H1 (cell line): ENCODE measurements at regions not wholly inside any gene's neighbourhood (a gene's known extent, or its start where the extent isn't known, plus 50 kb on each side); places are given as distances from the start of the nearest gene placed in this dataset.

Experiments used
- CBX5 ChIP-seq: fragments of 300-800, 300-1000 bp; sonication (generic); IDR thresholded peaks from 2 replicates; pipeline ENCODE4 v1.7.1; 2016; ENCODE audit warnings: antibody characterized with exemption, low read length, low read depth
- CREB1 ChIP-seq: IDR thresholded peaks from 2 replicates; pipeline ENCODE4 v1.6.1; 2012; ENCODE audit warnings: inconsistent platforms
- CTBP2 ChIP-seq: IDR thresholded peaks from 2 replicates; pipeline ENCODE4 v1.7.0; 2011; ENCODE audit warnings: borderline replicate concordance, mild to moderate bottlenecking, moderate library complexity, mixed read lengths, low read length; ENCODE audit not compliant: insufficient read depth, insufficient read length
- EZH2 ChIP-seq: fragments of 200-600 bp; sonication (generic); IDR thresholded peaks from 2 replicates; pipeline ENCODE4 v1.7.1; 2012; ENCODE audit warnings: low read depth, mild to moderate bottlenecking, moderate library complexity, low read length, inconsistent platforms; ENCODE audit not compliant: severe bottlenecking
- FOSL1 ChIP-seq: IDR thresholded peaks from 2 replicates; pipeline ENCODE4 v1.6.1; 2011; ENCODE audit warnings: mild to moderate bottlenecking, low read depth, low read length, moderate library complexity; ENCODE audit not compliant: insufficient read depth
- JUN ChIP-seq: IDR thresholded peaks from 2 replicates; pipeline ENCODE4 v1.6.1; 2011; ENCODE audit warnings: low read depth, mild to moderate bottlenecking, improper control_type of control experiment, low read length
- KDM5A ChIP-seq: fragments of 200-600 bp; IDR thresholded peaks from 2 replicates; pipeline ENCODE4 v1.7.1; 2012; ENCODE audit warnings: mild to moderate bottlenecking, low read length, inconsistent platforms, mixed read lengths
- RAD21 ChIP-seq, 2 experiments: IDR thresholded peaks in 1 of 2; conservative IDR thresholded peaks in 1 of 2; 2 replicates each; pipeline ENCODE4 v1.6.1; 2011; ENCODE audit warnings: low read depth in 2 of 2, low read length in 2 of 2, improper control_type of control experiment in 1 of 2, inconsistent platforms in 1 of 2, mild to moderate bottlenecking in 1 of 2, moderate library complexity in 1 of 2
- SRF ChIP-seq: IDR thresholded peaks from 2 replicates; pipeline ENCODE4 v1.6.1; 2011; ENCODE audit warnings: mild to moderate bottlenecking, low read depth, low read length, moderate library complexity
- TF ChIP-seq, protein P1 (sequence below): fragments of 300-600 bp; sonication (generic); IDR thresholded peaks from 2 replicates; pipeline ENCODE4 v1.7.1; 2012; ENCODE audit warnings: low read length, moderate library complexity, mild to moderate bottlenecking, inconsistent platforms; ENCODE audit not compliant: insufficient replicate concordance
- TF ChIP-seq, protein P2 (sequence below): IDR thresholded peaks from 2 replicates; pipeline ENCODE4 v1.6.1; 2012; ENCODE audit warnings: inconsistent platforms

DNA sequence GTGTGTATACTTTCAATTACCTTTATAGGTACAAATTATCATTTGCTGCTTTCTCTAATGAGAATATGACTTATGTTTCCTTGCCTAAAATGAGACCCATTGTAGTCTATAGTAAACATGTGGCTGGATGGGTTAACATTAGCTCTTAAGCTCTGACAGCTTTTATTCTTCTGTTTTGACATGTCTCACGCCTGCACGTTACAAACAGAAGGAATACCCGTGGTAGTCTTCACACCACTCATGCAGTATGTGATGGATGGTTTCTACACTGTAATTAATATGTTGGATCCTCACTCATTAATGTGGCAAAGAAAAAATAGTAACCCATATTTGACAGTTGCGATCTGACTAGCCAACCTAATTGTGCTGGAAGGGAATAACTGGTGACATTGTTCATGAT lies 133.4 kb upstream of the MITF start (continued):
- TF ChIP-seq, protein P1, sequence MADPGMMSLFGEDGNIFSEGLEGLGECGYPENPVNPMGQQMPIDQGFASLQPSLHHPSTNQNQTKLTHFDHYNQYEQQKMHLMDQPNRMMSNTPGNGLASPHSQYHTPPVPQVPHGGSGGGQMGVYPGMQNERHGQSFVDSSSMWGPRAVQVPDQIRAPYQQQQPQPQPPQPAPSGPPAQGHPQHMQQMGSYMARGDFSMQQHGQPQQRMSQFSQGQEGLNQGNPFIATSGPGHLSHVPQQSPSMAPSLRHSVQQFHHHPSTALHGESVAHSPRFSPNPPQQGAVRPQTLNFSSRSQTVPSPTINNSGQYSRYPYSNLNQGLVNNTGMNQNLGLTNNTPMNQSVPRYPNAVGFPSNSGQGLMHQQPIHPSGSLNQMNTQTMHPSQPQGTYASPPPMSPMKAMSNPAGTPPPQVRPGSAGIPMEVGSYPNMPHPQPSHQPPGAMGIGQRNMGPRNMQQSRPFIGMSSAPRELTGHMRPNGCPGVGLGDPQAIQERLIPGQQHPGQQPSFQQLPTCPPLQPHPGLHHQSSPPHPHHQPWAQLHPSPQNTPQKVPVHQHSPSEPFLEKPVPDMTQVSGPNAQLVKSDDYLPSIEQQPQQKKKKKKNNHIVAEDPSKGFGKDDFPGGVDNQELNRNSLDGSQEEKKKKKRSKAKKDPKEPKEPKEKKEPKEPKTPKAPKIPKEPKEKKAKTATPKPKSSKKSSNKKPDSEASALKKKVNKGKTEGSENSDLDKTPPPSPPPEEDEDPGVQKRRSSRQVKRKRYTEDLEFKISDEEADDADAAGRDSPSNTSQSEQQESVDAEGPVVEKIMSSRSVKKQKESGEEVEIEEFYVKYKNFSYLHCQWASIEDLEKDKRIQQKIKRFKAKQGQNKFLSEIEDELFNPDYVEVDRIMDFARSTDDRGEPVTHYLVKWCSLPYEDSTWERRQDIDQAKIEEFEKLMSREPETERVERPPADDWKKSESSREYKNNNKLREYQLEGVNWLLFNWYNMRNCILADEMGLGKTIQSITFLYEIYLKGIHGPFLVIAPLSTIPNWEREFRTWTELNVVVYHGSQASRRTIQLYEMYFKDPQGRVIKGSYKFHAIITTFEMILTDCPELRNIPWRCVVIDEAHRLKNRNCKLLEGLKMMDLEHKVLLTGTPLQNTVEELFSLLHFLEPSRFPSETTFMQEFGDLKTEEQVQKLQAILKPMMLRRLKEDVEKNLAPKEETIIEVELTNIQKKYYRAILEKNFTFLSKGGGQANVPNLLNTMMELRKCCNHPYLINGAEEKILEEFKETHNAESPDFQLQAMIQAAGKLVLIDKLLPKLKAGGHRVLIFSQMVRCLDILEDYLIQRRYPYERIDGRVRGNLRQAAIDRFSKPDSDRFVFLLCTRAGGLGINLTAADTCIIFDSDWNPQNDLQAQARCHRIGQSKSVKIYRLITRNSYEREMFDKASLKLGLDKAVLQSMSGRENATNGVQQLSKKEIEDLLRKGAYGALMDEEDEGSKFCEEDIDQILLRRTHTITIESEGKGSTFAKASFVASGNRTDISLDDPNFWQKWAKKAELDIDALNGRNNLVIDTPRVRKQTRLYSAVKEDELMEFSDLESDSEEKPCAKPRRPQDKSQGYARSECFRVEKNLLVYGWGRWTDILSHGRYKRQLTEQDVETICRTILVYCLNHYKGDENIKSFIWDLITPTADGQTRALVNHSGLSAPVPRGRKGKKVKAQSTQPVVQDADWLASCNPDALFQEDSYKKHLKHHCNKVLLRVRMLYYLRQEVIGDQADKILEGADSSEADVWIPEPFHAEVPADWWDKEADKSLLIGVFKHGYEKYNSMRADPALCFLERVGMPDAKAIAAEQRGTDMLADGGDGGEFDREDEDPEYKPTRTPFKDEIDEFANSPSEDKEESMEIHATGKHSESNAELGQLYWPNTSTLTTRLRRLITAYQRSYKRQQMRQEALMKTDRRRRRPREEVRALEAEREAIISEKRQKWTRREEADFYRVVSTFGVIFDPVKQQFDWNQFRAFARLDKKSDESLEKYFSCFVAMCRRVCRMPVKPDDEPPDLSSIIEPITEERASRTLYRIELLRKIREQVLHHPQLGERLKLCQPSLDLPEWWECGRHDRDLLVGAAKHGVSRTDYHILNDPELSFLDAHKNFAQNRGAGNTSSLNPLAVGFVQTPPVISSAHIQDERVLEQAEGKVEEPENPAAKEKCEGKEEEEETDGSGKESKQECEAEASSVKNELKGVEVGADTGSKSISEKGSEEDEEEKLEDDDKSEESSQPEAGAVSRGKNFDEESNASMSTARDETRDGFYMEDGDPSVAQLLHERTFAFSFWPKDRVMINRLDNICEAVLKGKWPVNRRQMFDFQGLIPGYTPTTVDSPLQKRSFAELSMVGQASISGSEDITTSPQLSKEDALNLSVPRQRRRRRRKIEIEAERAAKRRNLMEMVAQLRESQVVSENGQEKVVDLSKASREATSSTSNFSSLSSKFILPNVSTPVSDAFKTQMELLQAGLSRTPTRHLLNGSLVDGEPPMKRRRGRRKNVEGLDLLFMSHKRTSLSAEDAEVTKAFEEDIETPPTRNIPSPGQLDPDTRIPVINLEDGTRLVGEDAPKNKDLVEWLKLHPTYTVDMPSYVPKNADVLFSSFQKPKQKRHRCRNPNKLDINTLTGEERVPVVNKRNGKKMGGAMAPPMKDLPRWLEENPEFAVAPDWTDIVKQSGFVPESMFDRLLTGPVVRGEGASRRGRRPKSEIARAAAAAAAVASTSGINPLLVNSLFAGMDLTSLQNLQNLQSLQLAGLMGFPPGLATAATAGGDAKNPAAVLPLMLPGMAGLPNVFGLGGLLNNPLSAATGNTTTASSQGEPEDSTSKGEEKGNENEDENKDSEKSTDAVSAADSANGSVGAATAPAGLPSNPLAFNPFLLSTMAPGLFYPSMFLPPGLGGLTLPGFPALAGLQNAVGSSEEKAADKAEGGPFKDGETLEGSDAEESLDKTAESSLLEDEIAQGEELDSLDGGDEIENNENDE, result no peak
- TF ChIP-seq FOSL1, result no peak
- no peak for TF ChIP-seq JUN
- TF ChIP-seq, protein P2, sequence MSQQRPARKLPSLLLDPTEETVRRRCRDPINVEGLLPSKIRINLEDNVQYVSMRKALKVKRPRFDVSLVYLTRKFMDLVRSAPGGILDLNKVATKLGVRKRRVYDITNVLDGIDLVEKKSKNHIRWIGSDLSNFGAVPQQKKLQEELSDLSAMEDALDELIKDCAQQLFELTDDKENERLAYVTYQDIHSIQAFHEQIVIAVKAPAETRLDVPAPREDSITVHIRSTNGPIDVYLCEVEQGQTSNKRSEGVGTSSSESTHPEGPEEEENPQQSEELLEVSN, result no peak
- TF ChIP-seq EZH2, result no peak
- TF ChIP-seq CREB1, result no peak
- no peak for TF ChIP-seq RAD21 (IDR thresholded peaks at IDR 0.05 in 1 of 2, conservative IDR thresholded peaks at IDR 0.05 in 1 of 2; ENCODE audit: low read depth in 2 of 2, low read length in 2 of 2)
- no peak for TF ChIP-seq CTBP2
- no peak for TF ChIP-seq SRF
- TF ChIP-seq KDM5A, result no peak
- no peak for TF ChIP-seq CBX5
